Neural cell (in vitro differentiated cells): ENCODE measurements at regions not wholly inside any gene's neighbourhood (a gene's known extent, or its start where the extent isn't known, plus 50 kb on each side); places are given as distances from the start of the nearest gene placed in this dataset.

Experiments used
- H2AFZ ChIP-seq: fragments of 200-600, 300-800 bp; sonication (generic), shearing (Covaris generic); 2 replicates; pipeline ENCODE4 v1.6.0; 2014; ENCODE audit warnings: low read depth, mild to moderate bottlenecking, antibody characterized with exemption, low read length, moderate library complexity
- H3F3A ChIP-seq: fragments of 200-600 bp; shearing (Covaris generic); 2 replicates; pipeline ENCODE4 v1.6.1; 2016; ENCODE audit warnings: mild to moderate bottlenecking, moderate library complexity, mixed read lengths, antibody characterized with exemption, low read length; ENCODE audit not compliant: insufficient read depth, poor library complexity, severe bottlenecking
- H3K27ac ChIP-seq: fragments of 200-600, 300-800 bp; sonication (generic), shearing (Covaris generic); 2 replicates; pipeline ENCODE4 v1.5.1; 2014; ENCODE audit warnings: mild to moderate bottlenecking, low read length, moderate library complexity
- H3K27me3 ChIP-seq: fragments of 300-800, 200-600 bp; sonication (generic), shearing (Covaris generic); 2 replicates; pipeline ENCODE4 v1.6.0; 2014; ENCODE audit warnings: mild to moderate bottlenecking, low read depth, low read length, moderate library complexity; ENCODE audit not compliant: insufficient read depth
- H3K36me3 ChIP-seq: fragments of 300-800, 200-600 bp; sonication (generic), shearing (Covaris generic); 2 replicates; pipeline ENCODE4 v1.5.1; 2014; ENCODE audit warnings: mild to moderate bottlenecking, antibody characterized with exemption, low read length, moderate library complexity; ENCODE audit not compliant: insufficient read depth
- H3K4me2 ChIP-seq: fragments of 300-800, 200-600 bp; sonication (generic), shearing (Covaris generic); 2 replicates; pipeline ENCODE4 v1.6.0; 2014; ENCODE audit warnings: mild to moderate bottlenecking, low read length
- H3K4me3 ChIP-seq: fragments of 300-800, 200-600 bp; sonication (generic), shearing (Covaris generic); 2 replicates; pipeline ENCODE4 v1.5.1; 2014; ENCODE audit warnings: mild to moderate bottlenecking, low read length, moderate library complexity
- H3K79me2 ChIP-seq: fragments of 200-600 bp; shearing (Covaris generic); replicated peaks from 2 replicates; pipeline ENCODE4 v1.6.0; 2014; ENCODE audit warnings: mild to moderate bottlenecking, low read length, moderate library complexity; ENCODE audit not compliant: insufficient read depth
- H3K9ac ChIP-seq: fragments of 300-800, 200-600 bp; sonication (generic), shearing (Covaris generic); 2 replicates; pipeline ENCODE4 v1.6.1; 2016; ENCODE audit warnings: mild to moderate bottlenecking, low read length, mixed read lengths
- H3K9me2 ChIP-seq: fragments of 200-600 bp; shearing (Covaris generic); 2 replicates; pipeline ENCODE4 v1.6.1; 2016; ENCODE audit warnings: mild to moderate bottlenecking, low read length, mixed read lengths; ENCODE audit not compliant: insufficient read depth
- H3K9me3 ChIP-seq: fragments of 200-600, 300-800 bp; sonication (generic), shearing (Covaris generic); 2 replicates; pipeline ENCODE4 v1.6.1; 2016; ENCODE audit warnings: mild to moderate bottlenecking, mixed run types, low read length, moderate library complexity, mixed read lengths
- H4K20me1 ChIP-seq: fragments of 200-600 bp; shearing (Covaris generic); 2 replicates; pipeline ENCODE4 v1.6.1; 2016; ENCODE audit warnings: mild to moderate bottlenecking, mixed run types; ENCODE audit not compliant: insufficient read depth
- EP300 ChIP-seq: fragments of 450-650 bp; conservative IDR thresholded peaks from 2 replicates; pipeline ENCODE4 v1.6.1; 2014; ENCODE audit warnings: antibody characterized with exemption, mild to moderate bottlenecking, moderate library complexity; ENCODE audit not compliant: poor library complexity, severe bottlenecking
- EZH2 ChIP-seq: fragments of 200-600, 300-800 bp; shearing (Covaris generic), sonication (generic); IDR thresholded peaks from 2 replicates; pipeline ENCODE4 v1.6.1; 2014; ENCODE audit warnings: antibody characterized with exemption, low read length, borderline replicate concordance, mild to moderate bottlenecking; ENCODE audit not compliant: insufficient read depth, poor library complexity, severe bottlenecking
- MXI1 ChIP-seq: fragments of 450-650 bp; conservative IDR thresholded peaks from 2 replicates; pipeline ENCODE4 v1.6.1; 2014; ENCODE audit warnings: antibody characterized with exemption, mild to moderate bottlenecking; ENCODE audit not compliant: poor library complexity, severe bottlenecking
- POLR2AphosphoS5 ChIP-seq: IDR thresholded peaks from 2 replicates; pipeline ENCODE4 v1.6.1; 2012
- RAD21 ChIP-seq: fragments of 450-650 bp; conservative IDR thresholded peaks from 2 replicates; pipeline ENCODE4 v1.6.1; 2014; ENCODE audit warnings: antibody characterized with exemption, mild to moderate bottlenecking, moderate library complexity
- SMC3 ChIP-seq: fragments of 450-650 bp; conservative IDR thresholded peaks from 2 replicates; pipeline ENCODE4 v1.6.1; 2014; ENCODE audit warnings: antibody characterized with exemption, mild to moderate bottlenecking, moderate library complexity; ENCODE audit not compliant: poor library complexity
- TAF1 ChIP-seq: IDR thresholded peaks from 2 replicates; pipeline ENCODE4 v1.6.1; 2012; ENCODE audit warnings: low read depth
- TF ChIP-seq, protein P1 (sequence below): IDR thresholded peaks from 2 replicates; pipeline ENCODE4 v1.6.1; 2012; ENCODE audit warnings: borderline replicate concordance
- TF ChIP-seq, protein P2 (sequence below): fragments of 450-650 bp; IDR thresholded peaks from 2 replicates; pipeline ENCODE4 v1.5.1; 2014; ENCODE audit warnings: antibody characterized with exemption, mild to moderate bottlenecking, moderate library complexity; ENCODE audit not compliant: poor library complexity, severe bottlenecking

DNA sequence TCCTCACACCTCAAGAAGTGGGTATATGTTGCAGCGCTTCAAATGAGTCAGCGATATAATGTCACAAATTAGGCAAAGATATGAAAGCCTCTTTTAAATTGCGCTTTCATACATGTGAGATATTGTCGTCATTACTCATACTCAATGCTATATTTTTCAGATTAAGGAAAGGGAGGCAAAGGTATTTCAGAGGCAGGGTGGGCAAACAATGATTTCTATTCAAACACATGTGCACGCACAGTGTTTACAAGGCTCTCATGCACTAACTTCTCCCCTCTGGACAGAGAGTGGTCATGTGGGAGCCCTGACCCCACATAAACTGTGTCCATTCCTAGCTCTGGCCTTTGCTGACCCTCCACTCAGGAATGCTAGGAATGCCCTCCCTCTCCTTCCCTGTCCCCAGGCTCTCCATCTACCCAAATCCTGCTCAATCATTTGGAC lies 112.1 kb upstream of the TMEM170B start:
- H3K4me3 ChIP-seq: no peak overlapping the region
- H3K9me3 ChIP-seq: no peaks in the 10 kb centered on the region
- H3K36me3 ChIP-seq: no peaks in the 10 kb centered on the region
- H3K27ac ChIP-seq: no peak overlapping the region
- no peaks in the 10 kb centered on the region for H3K27me3 ChIP-seq
- no peak overlapping the region for H2AFZ ChIP-seq
- H4K20me1 ChIP-seq: no peaks in the 10 kb centered on the region
- H3K4me2 ChIP-seq: no peak overlapping the region
- H3K9me2 ChIP-seq: no peaks in the 10 kb centered on the region
- H3K79me2 ChIP-seq: no peaks in the 10 kb centered on the region
- TF ChIP-seq, protein P1, sequence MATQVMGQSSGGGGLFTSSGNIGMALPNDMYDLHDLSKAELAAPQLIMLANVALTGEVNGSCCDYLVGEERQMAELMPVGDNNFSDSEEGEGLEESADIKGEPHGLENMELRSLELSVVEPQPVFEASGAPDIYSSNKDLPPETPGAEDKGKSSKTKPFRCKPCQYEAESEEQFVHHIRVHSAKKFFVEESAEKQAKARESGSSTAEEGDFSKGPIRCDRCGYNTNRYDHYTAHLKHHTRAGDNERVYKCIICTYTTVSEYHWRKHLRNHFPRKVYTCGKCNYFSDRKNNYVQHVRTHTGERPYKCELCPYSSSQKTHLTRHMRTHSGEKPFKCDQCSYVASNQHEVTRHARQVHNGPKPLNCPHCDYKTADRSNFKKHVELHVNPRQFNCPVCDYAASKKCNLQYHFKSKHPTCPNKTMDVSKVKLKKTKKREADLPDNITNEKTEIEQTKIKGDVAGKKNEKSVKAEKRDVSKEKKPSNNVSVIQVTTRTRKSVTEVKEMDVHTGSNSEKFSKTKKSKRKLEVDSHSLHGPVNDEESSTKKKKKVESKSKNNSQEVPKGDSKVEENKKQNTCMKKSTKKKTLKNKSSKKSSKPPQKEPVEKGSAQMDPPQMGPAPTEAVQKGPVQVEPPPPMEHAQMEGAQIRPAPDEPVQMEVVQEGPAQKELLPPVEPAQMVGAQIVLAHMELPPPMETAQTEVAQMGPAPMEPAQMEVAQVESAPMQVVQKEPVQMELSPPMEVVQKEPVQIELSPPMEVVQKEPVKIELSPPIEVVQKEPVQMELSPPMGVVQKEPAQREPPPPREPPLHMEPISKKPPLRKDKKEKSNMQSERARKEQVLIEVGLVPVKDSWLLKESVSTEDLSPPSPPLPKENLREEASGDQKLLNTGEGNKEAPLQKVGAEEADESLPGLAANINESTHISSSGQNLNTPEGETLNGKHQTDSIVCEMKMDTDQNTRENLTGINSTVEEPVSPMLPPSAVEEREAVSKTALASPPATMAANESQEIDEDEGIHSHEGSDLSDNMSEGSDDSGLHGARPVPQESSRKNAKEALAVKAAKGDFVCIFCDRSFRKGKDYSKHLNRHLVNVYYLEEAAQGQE: no peak
- TF ChIP-seq EP300 (no peak), RAD21 (no peak), EZH2 (no peak), MXI1 (no peak), SMC3 (no peak)
- TF ChIP-seq, protein P2, sequence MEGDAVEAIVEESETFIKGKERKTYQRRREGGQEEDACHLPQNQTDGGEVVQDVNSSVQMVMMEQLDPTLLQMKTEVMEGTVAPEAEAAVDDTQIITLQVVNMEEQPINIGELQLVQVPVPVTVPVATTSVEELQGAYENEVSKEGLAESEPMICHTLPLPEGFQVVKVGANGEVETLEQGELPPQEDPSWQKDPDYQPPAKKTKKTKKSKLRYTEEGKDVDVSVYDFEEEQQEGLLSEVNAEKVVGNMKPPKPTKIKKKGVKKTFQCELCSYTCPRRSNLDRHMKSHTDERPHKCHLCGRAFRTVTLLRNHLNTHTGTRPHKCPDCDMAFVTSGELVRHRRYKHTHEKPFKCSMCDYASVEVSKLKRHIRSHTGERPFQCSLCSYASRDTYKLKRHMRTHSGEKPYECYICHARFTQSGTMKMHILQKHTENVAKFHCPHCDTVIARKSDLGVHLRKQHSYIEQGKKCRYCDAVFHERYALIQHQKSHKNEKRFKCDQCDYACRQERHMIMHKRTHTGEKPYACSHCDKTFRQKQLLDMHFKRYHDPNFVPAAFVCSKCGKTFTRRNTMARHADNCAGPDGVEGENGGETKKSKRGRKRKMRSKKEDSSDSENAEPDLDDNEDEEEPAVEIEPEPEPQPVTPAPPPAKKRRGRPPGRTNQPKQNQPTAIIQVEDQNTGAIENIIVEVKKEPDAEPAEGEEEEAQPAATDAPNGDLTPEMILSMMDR: no peak
- no peaks in the 10 kb centered on the region for H3F3A ChIP-seq
- H3K9ac ChIP-seq: no peak overlapping the region

DNA sequence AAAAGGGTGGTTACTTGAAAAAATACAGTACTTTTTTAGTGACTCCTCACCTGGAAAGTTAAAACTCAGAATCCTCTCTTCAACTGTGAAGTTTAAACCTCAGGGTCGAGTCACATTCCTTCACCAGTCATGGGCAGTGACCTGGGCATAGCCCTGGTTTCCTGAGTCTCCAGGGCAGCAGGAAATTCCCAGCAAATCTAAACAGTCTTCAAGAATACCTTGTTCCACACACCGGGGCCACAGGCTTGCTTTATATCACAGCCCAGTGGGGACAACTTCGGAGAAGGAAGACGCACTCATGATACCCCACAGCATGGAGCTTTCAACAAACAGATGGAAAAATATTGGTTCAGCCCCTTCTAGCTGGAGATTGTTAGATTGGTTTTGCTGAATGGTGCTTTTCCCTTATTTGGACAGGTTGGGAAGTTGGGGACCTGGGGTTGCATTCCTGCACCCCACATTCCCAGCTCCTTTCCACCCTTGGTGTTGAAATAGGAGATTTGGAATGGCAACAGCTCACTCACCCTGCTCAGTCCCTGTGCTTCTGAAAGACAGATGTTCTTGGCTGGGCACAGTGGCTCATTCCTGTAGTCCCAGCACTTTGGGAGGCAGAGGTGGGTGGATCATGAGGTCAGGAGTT lies 113.0 kb upstream of the TMEM170B start:
- no peaks in the 10 kb centered on the region for H3K79me2 ChIP-seq
- no peaks in the 10 kb centered on the region for H3F3A ChIP-seq
- no peaks in the 10 kb centered on the region for H4K20me1 ChIP-seq
- no peak overlapping the region for H3K27ac ChIP-seq
- no peaks in the 10 kb centered on the region for H3K27me3 ChIP-seq
- TF ChIP-seq EP300: no peak
- no peak for TF ChIP-seq EZH2
- TF ChIP-seq TAF1: no peak
- TF ChIP-seq, protein P2: no peak
- TF ChIP-seq RAD21: no peak
- TF ChIP-seq POLR2AphosphoS5: no peak
- no peak for TF ChIP-seq SMC3
- no peak for TF ChIP-seq MXI1
- TF ChIP-seq, protein P1: no peak
- no peaks in the 10 kb centered on the region for H3K9me3 ChIP-seq
- H3K9me2 ChIP-seq: no peaks in the 10 kb centered on the region
- H3K4me3 ChIP-seq: no peak overlapping the region
- no peaks in the 10 kb centered on the region for H3K36me3 ChIP-seq
- no peak overlapping the region for H3K9ac ChIP-seq
- H3K4me2 ChIP-seq: no peak overlapping the region
- no peak overlapping the region for H2AFZ ChIP-seq
